Body of pancreas (tissue), 4 donors: ENCODE measurements at regions not wholly inside any gene's neighbourhood (a gene's known extent, or its start where the extent isn't known, plus 50 kb on each side); places are given as distances from the start of the nearest gene placed in this dataset.

Source experiments
- ATAC-seq: fragments of 150-250 bp; one replicate; pipeline ENCODE4 v1.9.1; 2016
- DNase-seq, 4 donors: peaks; one replicate each; pipeline ENCODE4 v3.0.0-alpha.2; 2019
- H3K27ac ChIP-seq, 4 donors: fragments of 200-600 bp; sonication (generic); 1 replicate in 3 of 4; 2 replicates in 1 of 4; pipeline versions ENCODE4 v1.5.1 to v1.6.1; 2016 to 2019; ENCODE audit warnings: mild to moderate bottlenecking in 1 of 4, mixed read lengths in 1 of 4, moderate library complexity in 1 of 4
- H3K27me3 ChIP-seq, 2 donors: fragments of 200-600 bp; sonication (generic); one replicate each; pipeline ENCODE4 v1.6.0; 2016; ENCODE audit warnings: mild to moderate bottlenecking in 1 of 2
- H3K36me3 ChIP-seq, 2 donors: fragments of 200-600 bp; sonication (generic); replicated peaks in 1 of 2; 2 replicates each; pipeline ENCODE4 v1.5.1; 2016; ENCODE audit warnings: low read depth in 2 of 2; ENCODE audit not compliant: insufficient read depth in 1 of 2
- H3K4me1 ChIP-seq: fragments of 200-600 bp; sonication (generic); one replicate; pipeline ENCODE4 v1.6.0; 2016
- H3K4me3 ChIP-seq, 2 donors: fragments of 200-600 bp; sonication (generic); 1 replicate in 1 of 2; 2 replicates in 1 of 2; pipeline ENCODE4 v1.5.1; 2016 to 2019
- H3K9me3 ChIP-seq, 3 donors: fragments of 200-600 bp; sonication (generic); 1 replicate in 2 of 3; 2 replicates in 1 of 3; pipeline ENCODE4 v1.5.1; 2016
- POLR2A ChIP-seq, 3 donors: fragments of 450-650 bp; IDR thresholded peaks; one replicate each; pipeline ENCODE4 v1.6.1; 2016; ENCODE audit warnings: antibody characterized with exemption in 3 of 3, mild to moderate bottlenecking in 2 of 3
- WGBS, 2 donors: methylation state at CpG; one replicate each; pipeline ENCODE4 v1.1.5; 2017; 5-methylcytosine and 5-hydroxymethylcytosine counted together
- intact Hi-C: fragments of 100-400 bp; cut with DNase I; formaldehyde crosslinking; loops from one replicate; pipeline ENCODE4 v1.15.1; 2023
- TF ChIP-seq, protein P1 (sequence below), 7 experiments: fragments of 450-650 bp in 4 of 7; fragments of 200-600 bp in 3 of 7; sonication (generic) in 3 of 7; IDR thresholded peaks; one replicate each; pipeline ENCODE4 v1.5.1; 2016 to 2019; ENCODE audit warnings: antibody characterized with exemption in 7 of 7

DNA sequence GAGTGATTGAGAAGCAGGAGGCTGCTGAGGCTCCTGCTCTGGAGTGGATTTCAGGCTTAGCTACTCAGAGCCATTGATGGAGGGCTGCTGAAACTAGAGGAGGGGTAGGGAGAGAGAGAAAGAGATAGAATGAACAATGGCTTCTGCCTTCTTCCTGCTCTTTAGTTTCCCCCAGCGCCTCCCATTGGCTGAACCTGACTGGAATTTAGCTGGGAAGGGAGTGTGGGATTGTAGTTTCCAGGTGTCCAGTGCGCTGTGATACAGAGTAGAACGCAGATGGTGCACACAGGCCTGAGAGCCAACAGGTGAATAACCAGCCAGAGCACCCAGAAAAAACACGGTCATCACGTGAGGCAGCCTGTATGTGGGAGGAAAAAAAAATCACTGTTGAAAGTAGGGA, 140.1 kb downstream of the IL20RB start:
- H3K9me3 ChIP-seq, result no peaks in the 10 kb centered on the region
- H3K4me3 ChIP-seq, result no peak overlapping the region
- H3K27ac ChIP-seq, result no peak overlapping the region
- no peaks in the 10 kb centered on the region for H3K4me1 ChIP-seq
- no peaks in the 10 kb centered on the region for H3K36me3 ChIP-seq
- intact Hi-C loops, result no loop called here
- TF ChIP-seq, protein P1, sequence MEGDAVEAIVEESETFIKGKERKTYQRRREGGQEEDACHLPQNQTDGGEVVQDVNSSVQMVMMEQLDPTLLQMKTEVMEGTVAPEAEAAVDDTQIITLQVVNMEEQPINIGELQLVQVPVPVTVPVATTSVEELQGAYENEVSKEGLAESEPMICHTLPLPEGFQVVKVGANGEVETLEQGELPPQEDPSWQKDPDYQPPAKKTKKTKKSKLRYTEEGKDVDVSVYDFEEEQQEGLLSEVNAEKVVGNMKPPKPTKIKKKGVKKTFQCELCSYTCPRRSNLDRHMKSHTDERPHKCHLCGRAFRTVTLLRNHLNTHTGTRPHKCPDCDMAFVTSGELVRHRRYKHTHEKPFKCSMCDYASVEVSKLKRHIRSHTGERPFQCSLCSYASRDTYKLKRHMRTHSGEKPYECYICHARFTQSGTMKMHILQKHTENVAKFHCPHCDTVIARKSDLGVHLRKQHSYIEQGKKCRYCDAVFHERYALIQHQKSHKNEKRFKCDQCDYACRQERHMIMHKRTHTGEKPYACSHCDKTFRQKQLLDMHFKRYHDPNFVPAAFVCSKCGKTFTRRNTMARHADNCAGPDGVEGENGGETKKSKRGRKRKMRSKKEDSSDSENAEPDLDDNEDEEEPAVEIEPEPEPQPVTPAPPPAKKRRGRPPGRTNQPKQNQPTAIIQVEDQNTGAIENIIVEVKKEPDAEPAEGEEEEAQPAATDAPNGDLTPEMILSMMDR (IDR thresholded peaks at IDR 0.05), result no peak
- no peak for TF ChIP-seq POLR2A (IDR thresholded peaks at IDR 0.05)
- no peaks in the 10 kb centered on the region for H3K27me3 ChIP-seq
- ATAC-seq, result no peak
- 60 to 62% methylated on average over 5 of the region's 5 CpGs for WGBS, 2 donors
- no peak for DNase-seq

DNA sequence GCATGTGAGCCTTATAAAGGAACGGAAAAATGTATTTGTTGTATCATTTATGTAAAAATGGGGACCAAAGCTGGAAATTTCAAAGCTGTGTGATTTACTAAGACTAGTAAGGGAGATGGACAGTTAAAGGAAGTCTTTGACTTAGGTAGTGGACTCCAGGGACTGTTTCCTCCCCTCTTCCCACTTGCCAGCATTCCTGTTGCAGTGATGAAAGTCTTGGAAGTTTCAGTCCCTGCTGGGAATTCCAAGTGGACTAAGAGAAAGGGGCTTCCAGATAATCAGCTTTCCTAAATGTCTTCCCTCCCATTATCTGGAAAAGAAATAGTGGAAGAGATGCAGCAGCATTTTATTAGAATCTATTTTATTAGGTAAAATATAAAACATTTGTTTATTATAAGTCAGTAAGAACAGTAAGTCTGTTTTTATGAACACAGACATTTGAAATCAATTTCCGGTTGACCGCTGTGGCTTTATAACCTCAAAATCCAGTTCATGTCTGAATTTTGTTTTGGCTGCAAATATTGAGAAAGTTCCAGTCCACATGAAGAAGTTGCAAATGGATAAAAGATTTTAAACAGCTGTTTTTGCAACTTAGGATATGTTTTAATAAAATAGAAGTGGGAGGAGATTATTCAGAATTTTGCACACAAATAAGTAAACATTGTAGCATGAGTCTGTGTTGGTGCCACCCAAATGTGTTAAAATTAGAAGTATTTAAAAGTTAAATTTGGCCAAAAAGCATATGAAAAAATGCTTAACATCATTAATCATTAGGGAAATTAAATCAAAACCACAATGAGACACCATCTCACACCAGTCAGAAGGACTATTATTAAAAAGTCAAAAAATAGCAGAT, 141.8 kb downstream of the IL20RB start:
- WGBS, 2 donors, result 74 to 78% methylated on average over 3 of the region's 3 CpGs
- no peaks in the 10 kb centered on the region for H3K27me3 ChIP-seq
- no peaks in the 10 kb centered on the region for H3K9me3 ChIP-seq
- intact Hi-C loops, result loop anchor here (10.0 kb wide), 1 partner anchor 875 kb away; no protein-coding TSS in a partner anchor
- no peak overlapping the region for H3K27ac ChIP-seq
- TF ChIP-seq, protein P1 (IDR thresholded peaks at IDR 0.05), result no peak
- TF ChIP-seq POLR2A (IDR thresholded peaks at IDR 0.05), result no peak
- ATAC-seq (no peak), DNase-seq (no peak)
- no peaks in the 10 kb centered on the region for H3K4me1 ChIP-seq
- no peaks in the 10 kb centered on the region for H3K36me3 ChIP-seq
- H3K4me3 ChIP-seq, result no peak overlapping the region

DNA sequence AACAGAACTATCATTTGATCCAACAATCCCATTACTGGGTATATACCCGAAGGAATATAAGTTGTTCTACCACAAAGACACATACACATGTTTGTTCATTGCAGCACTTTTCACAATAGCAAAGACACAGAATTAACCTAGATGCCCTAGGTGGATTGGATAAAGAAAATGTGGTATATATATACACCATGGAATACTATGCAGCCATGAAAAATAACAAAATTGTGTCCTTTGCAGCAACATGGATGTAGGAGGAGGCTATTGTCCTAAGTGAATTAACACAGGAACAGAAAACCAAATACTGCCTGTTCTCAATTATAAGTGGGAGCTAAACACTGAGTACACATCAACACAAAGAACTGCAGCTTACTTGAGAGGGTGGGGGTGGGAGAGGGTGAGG, 142.5 kb downstream of the IL20RB start:
- WGBS, 2 donors, result 90 to 97% methylated on average over 1 of the region's 1 CpG
- intact Hi-C loops, result loop anchor here (10.0 kb wide), 1 partner anchor 874 kb away; no protein-coding TSS in a partner anchor
- Histone ChIP-seq H3K9me3 (no peaks in the 10 kb centered on the region), H3K27me3 (no peaks in the 10 kb centered on the region), H3K36me3 (no peaks in the 10 kb centered on the region), H3K27ac (no peak overlapping the region), H3K4me3 (no peak overlapping the region), H3K4me1 (peaks cover under 1% of the 10 kb centered on the region)
- TF ChIP-seq, protein P1 (IDR thresholded peaks at IDR 0.05), result no peak
- TF ChIP-seq POLR2A (IDR thresholded peaks at IDR 0.05), result no peak
- no peak for ATAC-seq
- no peak for DNase-seq

DNA sequence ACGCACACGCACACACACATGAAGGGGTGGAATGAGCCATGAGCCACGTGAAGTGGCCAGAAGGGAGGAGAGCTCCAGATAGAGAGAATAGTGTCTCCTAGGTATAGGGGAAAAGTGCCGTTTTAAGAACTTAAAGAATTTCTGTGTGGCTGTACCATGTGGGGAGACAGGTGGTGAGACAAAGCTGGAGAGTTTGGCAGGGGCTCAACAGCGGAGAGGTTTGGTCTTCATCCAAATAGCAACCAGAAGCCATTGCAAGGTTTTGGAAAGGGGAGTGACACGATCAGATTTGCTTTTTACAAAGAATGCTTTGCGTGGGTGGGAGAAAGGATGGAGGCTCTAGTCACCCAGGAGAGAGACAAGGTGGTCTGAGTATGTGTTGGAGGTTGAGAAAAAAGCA, 146.0 kb downstream of the IL20RB start:
- TF ChIP-seq POLR2A (IDR thresholded peaks at IDR 0.05), result no peak
- TF ChIP-seq, protein P1 (IDR thresholded peaks at IDR 0.05), result no peak
- H3K27ac ChIP-seq, result no peak overlapping the region

More for the DNA sequence above, 146.0 kb downstream of the IL20RB start:
- no peak for DNase-seq
- no peaks in the 10 kb centered on the region for H3K36me3 ChIP-seq
- no peak for ATAC-seq
- no peaks in the 10 kb centered on the region for H3K9me3 ChIP-seq
- H3K4me1 ChIP-seq, result peaks cover 4% of the 10 kb centered on the region
- 57 to 69% methylated on average over 7 of the region's 7 CpGs for WGBS, 2 donors
- no peaks in the 10 kb centered on the region for H3K27me3 ChIP-seq
- H3K4me3 ChIP-seq, result no peak overlapping the region
- intact Hi-C loops, result loop anchor here (10.0 kb wide), 1 partner anchor 871 kb away; no protein-coding TSS in a partner anchor
